Breast epithelium (tissue), 4 donors: ENCODE measurements at regions not wholly inside any gene's neighbourhood (a gene's known extent, or its start where the extent isn't known, plus 50 kb on each side); places are given as distances from the start of the nearest gene placed in this dataset.

Experiments used
- DNase-seq, 2 donors: peaks; one replicate each; pipeline ENCODE4 v3.0.0-alpha.2; 2019; ENCODE audit warnings: low spot score in 2 of 2
- H3K27ac ChIP-seq, 2 donors: fragments of 200-600 bp; sonication (generic) in 1 of 2; one replicate each; pipeline ENCODE4 v1.5.1; 2016 to 2019; ENCODE audit warnings: mild to moderate bottlenecking in 1 of 2
- H3K27me3 ChIP-seq, 2 donors: fragments of 200-600 bp; sonication (generic) in 1 of 2; one replicate each; pipeline versions ENCODE4 v1.5.1 to v1.6.0; 2017 to 2019; ENCODE audit warnings: control low read depth in 1 of 2, mild to moderate bottlenecking in 1 of 2
- H3K36me3 ChIP-seq: fragments of 200-600 bp; one replicate; pipeline ENCODE4 v1.5.1; 2019
- H3K4me1 ChIP-seq, 2 donors: fragments of 200-600 bp; sonication (generic); one replicate each; pipeline ENCODE4 v1.5.1; 2016 to 2019; ENCODE audit warnings: control low read depth in 1 of 2
- H3K4me3 ChIP-seq, 3 donors: fragments of 200-600 bp; sonication (generic); 1 replicate in 2 of 3; 2 replicates in 1 of 3; pipeline ENCODE4 v1.5.1; 2016 to 2019; ENCODE audit warnings: mild to moderate bottlenecking in 3 of 3, moderate library complexity in 2 of 3
- H3K9me3 ChIP-seq, 2 donors: fragments of 200-600 bp; sonication (generic) in 1 of 2; one replicate each; pipeline ENCODE4 v1.5.1; 2016 to 2019; ENCODE audit warnings: control low read depth in 1 of 2
- CTCF ChIP-seq, 3 donors: fragments of 450-650 bp; IDR thresholded peaks; one replicate each; pipeline ENCODE4 v1.5.1; 2016 to 2017; ENCODE audit warnings: antibody characterized with exemption in 3 of 3, mild to moderate bottlenecking in 3 of 3, moderate library complexity in 3 of 3
- POLR2A ChIP-seq: fragments of 450-650 bp; IDR thresholded peaks from one replicate; pipeline ENCODE4 v1.6.1; 2016; ENCODE audit warnings: antibody characterized with exemption, mild to moderate bottlenecking, moderate library complexity
- POLR2AphosphoS5 ChIP-seq, 3 donors: sonication (generic); formaldehyde crosslinking; IDR thresholded peaks; one replicate each; pipeline ENCODE4 v1.6.1; 2017; ENCODE audit warnings: antibody characterized with exemption in 3 of 3
- intact Hi-C: fragments of 100-400 bp; cut with DNase I; formaldehyde crosslinking; loops from one replicate; pipeline ENCODE4 v1.15.1; 2023; ENCODE audit warnings: low total_unique reads

DNA sequence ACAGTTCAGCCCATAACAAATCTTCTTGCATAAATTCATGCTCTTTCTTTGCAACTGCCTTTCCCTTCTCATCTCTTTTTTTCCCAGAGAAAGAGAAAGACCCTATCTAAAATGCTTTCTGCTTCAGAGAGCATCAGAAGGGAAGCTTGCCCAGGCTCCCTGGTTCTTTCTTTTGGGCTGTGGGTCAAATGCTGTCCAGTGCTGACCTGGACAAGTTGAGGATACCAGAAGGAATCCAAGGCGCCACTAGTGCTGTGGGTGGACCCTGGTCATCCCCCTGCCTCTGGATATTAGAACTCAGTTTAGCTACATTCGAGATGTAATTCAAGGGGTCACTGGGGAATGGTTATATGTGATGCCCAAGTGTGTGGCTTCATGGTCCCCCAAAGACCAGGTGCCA lies 411.6 kb downstream of the RPS24 start:
- H3K27ac ChIP-seq, result no peak overlapping the region
- TF ChIP-seq POLR2A (no peak), CTCF (IDR thresholded peaks at IDR 0.05) (no peak), POLR2AphosphoS5 (IDR thresholded peaks at IDR 0.05) (no peak)
- no peak for DNase-seq
- H3K9me3 ChIP-seq, result no peaks in the 10 kb centered on the region
- intact Hi-C loops, result loop anchor here (2.0 kb wide), 1 partner anchor 67 kb away; no protein-coding TSS in a partner anchor
- H3K27me3 ChIP-seq, result no peaks in the 10 kb centered on the region
- no peaks in the 10 kb centered on the region for H3K4me1 ChIP-seq
- H3K4me3 ChIP-seq, result no peak overlapping the region
- H3K36me3 ChIP-seq, result no peaks in the 10 kb centered on the region

DNA sequence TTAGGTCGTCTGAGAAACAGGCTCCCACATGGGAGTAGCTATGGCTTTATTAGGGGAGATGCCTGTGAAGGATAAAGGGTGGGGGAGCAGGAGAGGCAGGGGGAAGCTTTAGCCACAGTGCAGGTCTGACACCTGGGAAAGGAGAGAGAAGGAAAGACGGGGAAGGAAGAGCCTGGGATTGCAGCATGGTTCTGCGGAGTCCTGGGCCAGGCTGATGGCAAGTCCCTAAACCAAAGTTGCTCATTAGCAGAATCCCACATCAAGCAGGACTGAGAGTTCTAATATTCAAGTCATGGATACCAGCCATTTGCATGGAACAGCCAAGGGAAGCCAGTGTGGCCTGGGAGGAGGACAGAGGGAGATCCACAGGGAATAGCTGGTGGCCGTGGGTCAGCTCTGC lies 414.8 kb downstream of the RPS24 start:
- intact Hi-C loops, result no loop called here
- Histone ChIP-seq H3K27me3 (no peaks in the 10 kb centered on the region), H3K27ac (no peak overlapping the region), H3K4me1 (no peaks in the 10 kb centered on the region), H3K4me3 (no peak overlapping the region), H3K36me3 (no peaks in the 10 kb centered on the region), H3K9me3 (no peaks in the 10 kb centered on the region)
- TF ChIP-seq CTCF (IDR thresholded peaks at IDR 0.05) (no peak), POLR2A (no peak), POLR2AphosphoS5 (IDR thresholded peaks at IDR 0.05) (no peak)
- DNase-seq, result no peak

DNA sequence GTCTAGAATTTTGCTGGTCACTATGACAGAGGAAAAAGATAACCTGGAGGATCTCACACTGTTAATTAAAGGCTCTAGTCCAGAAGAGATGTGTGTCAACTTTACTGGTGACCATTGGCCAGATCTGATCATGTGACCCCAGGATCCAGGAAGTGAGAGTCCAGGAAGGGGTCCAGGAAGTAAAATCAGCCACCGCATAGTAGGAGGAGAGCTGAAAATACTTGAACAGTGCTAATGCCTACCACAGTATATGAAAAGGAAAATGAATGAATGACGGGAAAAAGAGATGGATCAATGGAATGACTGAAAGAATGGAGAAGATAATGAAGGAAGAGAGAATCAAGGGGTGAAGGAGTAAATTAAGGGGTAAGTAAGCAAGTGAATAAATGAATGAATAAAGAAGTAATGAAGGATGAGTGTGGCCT lies 415.3 kb downstream of the RPS24 start:
- Histone ChIP-seq H3K4me1 (no peaks in the 10 kb centered on the region), H3K27me3 (no peaks in the 10 kb centered on the region), H3K36me3 (no peaks in the 10 kb centered on the region), H3K27ac (no peak overlapping the region), H3K9me3 (no peaks in the 10 kb centered on the region), H3K4me3 (no peak overlapping the region)
- TF ChIP-seq POLR2A (no peak), CTCF (IDR thresholded peaks at IDR 0.05) (no peak), POLR2AphosphoS5 (IDR thresholded peaks at IDR 0.05) (no peak)
- intact Hi-C loops, result no loop called here
- DNase-seq, result no peak

- no peaks in the 10 kb centered on the region for H3K9me3 ChIP-seq
- no peaks in the 10 kb centered on the region for H3K27me3 ChIP-seq
- no peaks in the 10 kb centered on the region for H3K36me3 ChIP-seq
- TF ChIP-seq POLR2AphosphoS5 (IDR thresholded peaks at IDR 0.05), result no peak
- no peak for TF ChIP-seq POLR2A
- no peak for TF ChIP-seq CTCF (IDR thresholded peaks at IDR 0.05)
- no peaks in the 10 kb centered on the region for H3K4me1 ChIP-seq
- H3K4me3 ChIP-seq, result no peak overlapping the region
- intact Hi-C loops, result no loop called here
- H3K27ac ChIP-seq, result no peak overlapping the region
- DNase-seq, result no peak
These were observed 415.9 kb downstream of the RPS24 start for GRCh38 chr10:78449554-78449953.

GRCh38 chr10:78450239-78450638 lies 416.6 kb downstream of the RPS24 start:
- Histone ChIP-seq H3K36me3 (no peaks in the 10 kb centered on the region), H3K27me3 (no peaks in the 10 kb centered on the region), H3K4me1 (no peaks in the 10 kb centered on the region), H3K27ac (no peak overlapping the region), H3K9me3 (no peaks in the 10 kb centered on the region), H3K4me3 (no peak overlapping the region)
- intact Hi-C loops, result no loop called here
- TF ChIP-seq POLR2AphosphoS5 (IDR thresholded peaks at IDR 0.05) (no peak), POLR2A (no peak), CTCF (IDR thresholded peaks at IDR 0.05) (no peak)
- no peak for DNase-seq
